GM18507 (cell line): ENCODE measurements at regions not wholly inside any gene's neighbourhood (a gene's known extent, or its start where the extent isn't known, plus 50 kb on each side); places are given as distances from the start of the nearest gene placed in this dataset.
"Not testable (repeated sequence)": the region's sequence is repeated elsewhere in the genome, so short reads cannot be mapped to it uniquely, and the experiment has no call there.

Experiments
- DNase-seq: peaks from one replicate; pipeline ENCODE4 v3.0.0; 2011; ENCODE audit warnings: low read depth; ENCODE audit not compliant: insufficient read length; ENCODE audit errors: extremely low spot score
- FAIRE-seq: peaks from 2 replicates; lab custom pipeline; 2011; peaks lifted over from hg19 to GRCh38; lab: Jason Lieb, UNC

- DNase-seq: not testable (repeated sequence)
- FAIRE-seq: peak; percentile 31
These were observed 88.9 kb upstream of the CRYM start for GRCh38 chr16:21366998-21367397.

- DNase-seq: not testable (repeated sequence)
- FAIRE-seq: peak; percentile 39
These were observed 87.5 kb upstream of the CRYM start for GRCh38 chr16:21365541-21365940.

- not testable (repeated sequence) for DNase-seq, FAIRE-seq
These were observed 85.6 kb upstream of the CRYM start for GRCh38 chr16:21363550-21364223.

- DNase-seq, FAIRE-seq: not testable (repeated sequence)
These were observed 83.6 kb upstream of the CRYM start for GRCh38 chr16:21361612-21362227.

- FAIRE-seq, DNase-seq: not testable (repeated sequence)
These were observed 83.0 kb upstream of the CRYM start for GRCh38 chr16:21361045-21361444.

- not testable (repeated sequence) for FAIRE-seq, DNase-seq
These were observed 81.4 kb upstream of the CRYM start for GRCh38 chr16:21359513-21359912.

- not testable (repeated sequence) for DNase-seq
- peak; percentile 78 for FAIRE-seq
These were observed 80.2 kb upstream of the CRYM start for GRCh38 chr16:21358261-21358795.

- peak; percentile 36 for FAIRE-seq
- DNase-seq: not testable (repeated sequence)
These were observed 78.2 kb upstream of the CRYM start for GRCh38 chr16:21356308-21356707.

GRCh38 chr16:21351433-21351832 lies 73.3 kb upstream of the CRYM start:
- not testable (repeated sequence) for DNase-seq, FAIRE-seq

- DNase-seq, FAIRE-seq: not testable (repeated sequence)
These were observed 72.8 kb upstream of the CRYM start for GRCh38 chr16:21350851-21351250.

- DNase-seq, FAIRE-seq: not testable (repeated sequence)
These were observed 71.2 kb upstream of the CRYM start for GRCh38 chr16:21349336-21349735.

GRCh38 chr16:21348815-21349214 lies 70.7 kb upstream of the CRYM start:
- not testable (repeated sequence) for DNase-seq, FAIRE-seq

GRCh38 chr16:21347538-21347937 lies 69.4 kb upstream of the CRYM start:
- DNase-seq, FAIRE-seq: not testable (repeated sequence)

- FAIRE-seq, DNase-seq: not testable (repeated sequence)
These were observed 68.8 kb upstream of the CRYM start for GRCh38 chr16:21346756-21347491.

GRCh38 chr16:21344361-21344912 lies 66.3 kb upstream of the CRYM start:
- FAIRE-seq, DNase-seq: not testable (repeated sequence)

GRCh38 chr16:21341101-21341500 lies 63.0 kb upstream of the CRYM start:
- no peak for FAIRE-seq
- DNase-seq: no peak

- FAIRE-seq: no peak
- DNase-seq: no peak
These were observed 61.9 kb upstream of the CRYM start for GRCh38 chr16:21339941-21340340.

GRCh38 chr16:21339269-21339641 lies 61.2 kb upstream of the CRYM start:
- no peak for FAIRE-seq
- DNase-seq: no peak

GRCh38 chr16:21338537-21339268 lies 60.6 kb upstream of the CRYM start:
- DNase-seq (no peak), FAIRE-seq (no peak)
